ENCODE measurements at regions not wholly inside any gene's neighbourhood (a gene's known extent, or its start where the extent isn't known, plus 50 kb on each side); places are given as distances from the start of the nearest gene placed in this dataset.

DNA sequence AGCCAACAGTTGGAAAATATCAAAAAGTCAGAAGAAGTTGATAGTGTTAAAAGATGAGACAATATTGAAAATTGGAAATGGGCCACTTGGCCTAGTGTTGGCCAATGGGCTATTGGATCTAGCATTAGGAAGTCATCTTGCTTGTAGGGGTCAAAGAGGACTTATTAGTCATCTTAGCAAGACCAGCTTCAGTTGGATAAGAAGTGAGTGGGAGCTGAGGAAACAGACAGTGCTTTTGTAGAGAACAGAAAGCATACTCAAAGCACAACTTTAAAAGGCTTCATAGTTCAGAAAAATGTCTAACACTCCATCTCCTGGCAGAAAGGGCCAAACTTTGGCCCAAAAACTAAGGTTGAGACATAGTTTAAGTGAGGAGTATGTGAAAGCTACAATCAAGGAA, 139.9 kb upstream of the PKN2 start:
- no peak for TF ChIP-seq Cebpa-rat (IDR thresholded peaks at IDR 0.05)
- H3K4me3 ChIP-seq: no peak overlapping the region

DNA sequence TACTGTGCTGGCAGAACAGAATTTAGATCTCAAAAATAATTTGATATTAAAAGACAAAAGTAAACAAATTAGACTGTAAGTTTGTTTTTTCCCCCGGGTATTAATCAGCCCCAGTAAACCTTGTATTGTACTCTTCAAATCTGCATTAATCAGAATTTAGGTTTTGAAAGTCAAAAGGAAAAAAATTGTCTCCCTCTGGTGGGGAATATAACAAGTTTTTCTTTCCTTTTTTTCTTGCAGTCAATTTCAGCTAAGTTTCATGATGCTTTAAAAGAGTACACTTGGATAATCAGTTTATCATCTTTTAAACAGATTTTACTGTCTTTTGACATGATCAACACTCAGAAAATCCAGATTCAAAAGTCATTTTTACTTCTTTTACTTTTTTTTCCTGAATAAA, 134.5 kb upstream of the PKN2 start:
- no peak overlapping the region for H3K27ac ChIP-seq
- H3K27me3 ChIP-seq: no peaks in the 10 kb centered on the region
- H3K4me1 ChIP-seq: no peaks in the 10 kb centered on the region
- no peak overlapping the region for H3K4me3 ChIP-seq
- TF ChIP-seq Cebpa-rat (IDR thresholded peaks at IDR 0.05): no peak
- H4K20me1 ChIP-seq: no peaks in the 10 kb centered on the region
- no peak overlapping the region for H3K9ac ChIP-seq
- H3K9me3 ChIP-seq (replicated peaks in 1 of 11): no peaks in the 10 kb centered on the region
- no peak overlapping the region for H3K4me2 ChIP-seq
- no peaks in the 10 kb centered on the region for H3K36me3 ChIP-seq

More for the DNA sequence above, 139.9 kb upstream of the PKN2 start:
- Histone ChIP-seq H4K20me1 (no peaks in the 10 kb centered on the region), H3K4me2 (no peak overlapping the region), H3K36me3 (no peaks in the 10 kb centered on the region), H3K27ac (no peak overlapping the region), H3K27me3 (no peaks in the 10 kb centered on the region), H3K4me1 (no peaks in the 10 kb centered on the region), H3K9me3 (replicated peaks in 1 of 11) (no peaks in the 10 kb centered on the region), H3K9ac (no peak overlapping the region)

- no peak for TF ChIP-seq Cebpa-rat (IDR thresholded peaks at IDR 0.05)
- H3K36me3 ChIP-seq: no peaks in the 10 kb centered on the region
- H4K20me1 ChIP-seq: no peaks in the 10 kb centered on the region
- no peaks in the 10 kb centered on the region for H3K27me3 ChIP-seq
- no peak overlapping the region for H3K27ac ChIP-seq
- no peak overlapping the region for H3K4me2 ChIP-seq
- H3K9me3 ChIP-seq (replicated peaks in 1 of 11): no peaks in the 10 kb centered on the region
- H3K9ac ChIP-seq: no peak overlapping the region
- no peak overlapping the region for H3K4me3 ChIP-seq
- peaks cover 0 to 6% (median 0%) of the 10 kb centered on the region in 10 experiments; a peak in 1 of 20 replicates for H3K4me1 ChIP-seq
Measured at GRCh38 chr1:88552226-88552625, 131.8 kb upstream of the PKN2 start.

GRCh38 chr1:88557014-88557413, 127.1 kb upstream of the PKN2 start:
- H3K9me3 ChIP-seq (replicated peaks in 1 of 11): no peaks in the 10 kb centered on the region
- H3K27ac ChIP-seq: peak overlapping the region in 1 of 11 experiments; percentile 2; a peak in 1 of 22 replicates

GRCh38 chr1:88560621-88561020, 123.5 kb upstream of the PKN2 start:
- no peak overlapping the region for H3K4me2 ChIP-seq
- H3K27me3 ChIP-seq: no peaks in the 10 kb centered on the region
- H4K20me1 ChIP-seq: no peaks in the 10 kb centered on the region
- no peaks in the 10 kb centered on the region for H3K9me3 ChIP-seq (replicated peaks in 1 of 11)
- TF ChIP-seq Cebpa-rat (IDR thresholded peaks at IDR 0.05): no peak
- peaks cover 0 to 8% (median 3%) of the 10 kb centered on the region in 10 experiments; a peak in 5 of 20 replicates for H3K4me1 ChIP-seq
- no peak overlapping the region for H3K4me3 ChIP-seq
- H3K36me3 ChIP-seq: no peaks in the 10 kb centered on the region
- H3K9ac ChIP-seq: no peak overlapping the region
- H3K27ac ChIP-seq: no peak overlapping the region

More at GRCh38 chr1:88557014-88557413, 127.1 kb upstream of the PKN2 start:
- Histone ChIP-seq H3K9ac (no peak overlapping the region), H3K36me3 (no peaks in the 10 kb centered on the region), H3K4me1 (peaks cover 0 to 8% (median 3%) of the 10 kb centered on the region in 10 experiments; a peak in 5 of 20 replicates), H3K27me3 (no peaks in the 10 kb centered on the region), H3K4me3 (no peak overlapping the region), H4K20me1 (no peaks in the 10 kb centered on the region), H3K4me2 (peak overlapping the region in 2 of 11 experiments; percentile 10 to 21; a peak in 2 of 22 replicates)
- no peak for TF ChIP-seq Cebpa-rat (IDR thresholded peaks at IDR 0.05)

- Histone ChIP-seq H3K9me3 (replicated peaks in 1 of 11) (no peaks in the 10 kb centered on the region), H3K4me3 (no peak overlapping the region), H4K20me1 (no peaks in the 10 kb centered on the region), H3K9ac (no peak overlapping the region), H3K36me3 (no peaks in the 10 kb centered on the region), H3K27ac (no peak overlapping the region), H3K4me2 (no peak overlapping the region), H3K27me3 (no peaks in the 10 kb centered on the region), H3K4me1 (peaks cover 0 to 7% (median 0%) of the 10 kb centered on the region in 10 experiments; a peak in 4 of 20 replicates)
- no peak for TF ChIP-seq Cebpa-rat (IDR thresholded peaks at IDR 0.05)
Measured at GRCh38 chr1:88562991-88563390, 121.1 kb upstream of the PKN2 start.

- no peaks in the 10 kb centered on the region for H3K36me3 ChIP-seq
- no peaks in the 10 kb centered on the region for H3K9me3 ChIP-seq (replicated peaks in 1 of 11)
- H3K4me1 ChIP-seq: no peaks in the 10 kb centered on the region
- no peaks in the 10 kb centered on the region for H3K27me3 ChIP-seq
- no peak overlapping the region for H3K9ac ChIP-seq
- H3K4me3 ChIP-seq: no peak overlapping the region
- H4K20me1 ChIP-seq: no peaks in the 10 kb centered on the region
- TF ChIP-seq Cebpa-rat (IDR thresholded peaks at IDR 0.05): no peak
- no peak overlapping the region for H3K4me2 ChIP-seq
- H3K27ac ChIP-seq: no peak overlapping the region
Measured at GRCh38 chr1:88566615-88567387, 117.3 kb upstream of the PKN2 start.

DNA sequence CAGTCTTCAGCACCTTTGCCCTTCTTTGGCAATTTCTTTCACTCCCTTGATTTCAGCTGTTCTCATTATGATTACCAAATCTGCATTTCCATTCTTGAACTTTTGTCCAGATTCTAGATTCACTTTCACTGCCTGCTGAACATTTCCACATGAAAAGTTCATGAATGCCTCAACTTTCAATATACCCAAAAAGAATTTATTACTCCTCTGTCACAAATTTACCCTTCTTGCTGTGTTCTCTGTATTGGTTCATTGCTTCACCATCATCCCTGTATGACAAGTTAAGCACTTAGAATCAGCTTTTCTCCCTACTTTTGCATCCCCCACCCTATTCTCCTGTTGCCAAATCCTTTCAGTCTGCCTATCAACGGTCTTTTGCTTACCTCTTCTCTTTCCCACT, 112.6 kb upstream of the PKN2 start:
- no peaks in the 10 kb centered on the region for H4K20me1 ChIP-seq
- no peak overlapping the region for H3K27ac ChIP-seq
- no peaks in the 10 kb centered on the region for H3K36me3 ChIP-seq
- H3K4me1 ChIP-seq: no peaks in the 10 kb centered on the region
- no peak overlapping the region for H3K9ac ChIP-seq
- no peak overlapping the region for H3K4me2 ChIP-seq
- H3K27me3 ChIP-seq: no peaks in the 10 kb centered on the region
- TF ChIP-seq Cebpa-rat (IDR thresholded peaks at IDR 0.05): no peak
- no peak overlapping the region for H3K4me3 ChIP-seq
- H3K9me3 ChIP-seq (replicated peaks in 1 of 11): no peaks in the 10 kb centered on the region

DNA sequence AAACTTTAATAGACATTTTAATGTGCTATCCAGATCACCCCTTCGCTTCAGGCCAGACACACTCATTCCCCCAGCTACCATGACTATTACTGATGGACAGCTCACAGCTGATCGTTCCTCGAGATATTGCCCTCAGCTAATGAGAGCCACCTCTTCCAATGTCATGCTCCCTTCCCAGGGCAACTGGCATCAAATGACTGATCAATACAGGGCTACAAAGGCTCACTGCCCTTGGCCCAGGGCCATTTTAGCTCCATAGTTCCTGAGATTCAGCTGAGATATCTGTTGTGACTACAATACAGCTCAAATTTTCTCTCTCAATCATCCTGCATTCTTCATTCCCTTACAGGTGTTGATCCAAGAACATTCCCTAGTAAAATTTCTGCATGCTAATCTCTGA, 104.5 kb upstream of the PKN2 start:
- Histone ChIP-seq H3K27ac (no peak overlapping the region), H4K20me1 (no peaks in the 10 kb centered on the region), H3K4me3 (no peak overlapping the region), H3K9me3 (replicated peaks in 1 of 11) (no peaks in the 10 kb centered on the region), H3K9ac (no peak overlapping the region), H3K4me2 (no peak overlapping the region), H3K4me1 (no peaks in the 10 kb centered on the region), H3K36me3 (no peaks in the 10 kb centered on the region), H3K27me3 (no peaks in the 10 kb centered on the region)
- no peak for TF ChIP-seq Cebpa-rat (IDR thresholded peaks at IDR 0.05)

GRCh38 chr1:88581703-88582102, 102.4 kb upstream of the PKN2 start:
- no peak overlapping the region for H3K9ac ChIP-seq
- H3K4me3 ChIP-seq: no peak overlapping the region
- no peak for TF ChIP-seq Cebpa-rat (IDR thresholded peaks at IDR 0.05)
- H3K36me3 ChIP-seq: no peaks in the 10 kb centered on the region
- H3K9me3 ChIP-seq (replicated peaks in 1 of 11): no peaks in the 10 kb centered on the region
- no peaks in the 10 kb centered on the region for H4K20me1 ChIP-seq
- H3K4me1 ChIP-seq: no peaks in the 10 kb centered on the region
- no peaks in the 10 kb centered on the region for H3K27me3 ChIP-seq
- no peak overlapping the region for H3K27ac ChIP-seq
- H3K4me2 ChIP-seq: no peak overlapping the region

All from BLaER1 treated with 17β-estradiol and CSF1 and Interleukin-3, amounts not matched to agents 10 nM and 100 nM (cell line).